ENCODE measurements at regions not wholly inside any gene's neighbourhood (a gene's known extent, or its start where the extent isn't known, plus 50 kb on each side); places are given as distances from the start of the nearest gene placed in this dataset.

DNA sequence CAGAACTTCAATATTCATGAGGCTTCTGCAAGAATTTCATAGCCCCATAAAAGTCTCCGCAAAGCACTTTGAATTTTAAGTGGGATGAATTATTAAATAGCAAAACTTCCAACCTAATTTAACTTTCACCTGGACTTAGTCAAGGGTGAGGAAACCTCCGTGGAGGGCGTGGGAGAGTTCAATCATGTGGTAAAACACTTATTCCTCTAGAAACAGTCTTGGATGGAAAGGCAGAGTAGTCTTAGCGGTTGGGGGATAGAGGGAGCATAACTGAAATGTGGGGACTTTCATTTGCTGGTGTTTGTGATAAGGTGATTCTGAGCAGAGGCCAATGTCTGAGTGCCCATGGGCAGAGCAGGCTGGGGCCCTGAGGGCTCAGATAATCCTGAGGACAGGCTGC lies 241.9 kb downstream of the IRX1 start:
- H3K79me2 ChIP-seq (ENCODE audit: insufficient read depth, low read depth, low read length), result no peaks in the 10 kb centered on the region
- ChIA-PET POLR2A (interaction anchor here (0.6 kb wide), 1 partner anchor 39 kb away, joined by 3 read pairs; no protein-coding TSS in a partner anchor), CTCF (ENCODE audit: unreplicated experiment) (no interaction called here)
- intact Hi-C loops (cut with micrococcal nuclease; ENCODE audit: unreplicated experiment), result no loop called here
- no TSS peak for BruUV-seq (replicated peaks)
- TF ChIP-seq, protein P1, sequence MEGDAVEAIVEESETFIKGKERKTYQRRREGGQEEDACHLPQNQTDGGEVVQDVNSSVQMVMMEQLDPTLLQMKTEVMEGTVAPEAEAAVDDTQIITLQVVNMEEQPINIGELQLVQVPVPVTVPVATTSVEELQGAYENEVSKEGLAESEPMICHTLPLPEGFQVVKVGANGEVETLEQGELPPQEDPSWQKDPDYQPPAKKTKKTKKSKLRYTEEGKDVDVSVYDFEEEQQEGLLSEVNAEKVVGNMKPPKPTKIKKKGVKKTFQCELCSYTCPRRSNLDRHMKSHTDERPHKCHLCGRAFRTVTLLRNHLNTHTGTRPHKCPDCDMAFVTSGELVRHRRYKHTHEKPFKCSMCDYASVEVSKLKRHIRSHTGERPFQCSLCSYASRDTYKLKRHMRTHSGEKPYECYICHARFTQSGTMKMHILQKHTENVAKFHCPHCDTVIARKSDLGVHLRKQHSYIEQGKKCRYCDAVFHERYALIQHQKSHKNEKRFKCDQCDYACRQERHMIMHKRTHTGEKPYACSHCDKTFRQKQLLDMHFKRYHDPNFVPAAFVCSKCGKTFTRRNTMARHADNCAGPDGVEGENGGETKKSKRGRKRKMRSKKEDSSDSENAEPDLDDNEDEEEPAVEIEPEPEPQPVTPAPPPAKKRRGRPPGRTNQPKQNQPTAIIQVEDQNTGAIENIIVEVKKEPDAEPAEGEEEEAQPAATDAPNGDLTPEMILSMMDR (conservative IDR thresholded peaks at IDR 0.05; ENCODE audit: low read length), result no peak
- no peak for TF ChIP-seq EZH2phosphoT487 (IDR thresholded peaks at IDR 0.05; ENCODE audit: borderline replicate concordance, low read depth, low read length)
- no peak overlapping the region for H2AFZ ChIP-seq (ENCODE audit: low read length)
- no peak overlapping the region for H3K27ac ChIP-seq (ENCODE audit: low read depth, low read length, poor library complexity, severe bottlenecking)
- H3K36me3 ChIP-seq (ENCODE audit: insufficient read depth, low read length), result no peaks in the 10 kb centered on the region
- H3K9me3 ChIP-seq (ENCODE audit: low read length), result no peaks in the 10 kb centered on the region
- no peaks in the 10 kb centered on the region for H4K20me1 ChIP-seq (ENCODE audit: insufficient read depth, low read length)
- no peaks in the 10 kb centered on the region for H3K9me2 ChIP-seq (ENCODE audit: insufficient read depth, low read length)
- no peak overlapping the region for H3K4me3 ChIP-seq (ENCODE audit: low read depth, low read length, poor library complexity, severe bottlenecking)
- DNase-seq (ENCODE audit: low spot score), result no peak
- H3K4me1 ChIP-seq (ENCODE audit: insufficient read depth, low read length, poor library complexity, severe bottlenecking), result no peaks in the 10 kb centered on the region
- H3K4me2 ChIP-seq (ENCODE audit: low read length), result no peak overlapping the region

DNA sequence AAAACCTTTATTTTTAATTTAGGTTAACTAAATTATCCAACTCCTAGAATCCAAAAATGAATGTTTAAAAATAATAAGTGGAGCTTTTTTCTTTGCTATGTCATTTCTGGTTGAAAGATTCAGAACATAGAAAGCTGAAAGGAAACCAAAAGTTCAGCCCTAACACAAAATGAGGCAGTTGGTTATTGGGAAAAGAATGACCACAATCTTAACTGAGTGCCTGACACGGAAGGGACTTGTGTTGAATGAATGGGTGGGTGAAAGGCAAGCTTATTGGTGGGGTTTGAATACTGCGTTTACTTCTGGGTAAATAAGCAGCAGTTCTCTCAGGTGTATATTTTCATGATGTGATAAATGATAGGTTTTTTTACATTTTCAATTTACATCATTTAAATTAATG lies 243.5 kb downstream of the IRX1 start:
- intact Hi-C loops (cut with micrococcal nuclease; ENCODE audit: unreplicated experiment), result no loop called here
- H3K4me2 ChIP-seq (ENCODE audit: low read length), result no peak overlapping the region

DNA sequence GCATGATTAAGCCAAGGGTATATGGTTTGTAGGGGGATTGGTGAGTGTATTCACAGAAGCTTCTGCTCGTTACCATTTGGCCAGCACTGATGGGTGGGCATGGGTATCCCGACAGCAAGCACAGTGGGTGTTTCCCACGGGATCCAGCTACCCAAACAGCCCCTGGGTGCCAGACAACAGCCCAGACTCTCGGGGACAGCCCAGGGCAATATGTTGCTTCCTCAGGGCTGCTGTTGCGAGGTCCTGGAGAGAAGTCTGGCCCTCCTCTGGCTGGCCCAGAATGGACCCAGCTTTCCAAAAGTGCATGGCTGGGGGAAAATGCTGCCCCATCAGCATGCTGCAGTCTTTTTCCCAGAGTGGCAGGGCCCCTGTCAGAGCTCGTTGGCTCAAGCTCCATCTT lies 247.0 kb downstream of the IRX1 start:
- H3K36me3 ChIP-seq (ENCODE audit: insufficient read depth, low read length), result no peaks in the 10 kb centered on the region
- CTCF ChIA-PET (ENCODE audit: unreplicated experiment), result no interaction called here
- no peak overlapping the region for H3K27ac ChIP-seq (ENCODE audit: low read depth, low read length, poor library complexity, severe bottlenecking)
- H3K4me3 ChIP-seq (ENCODE audit: low read depth, low read length, poor library complexity, severe bottlenecking), result no peak overlapping the region
- no peak overlapping the region for H3K4me2 ChIP-seq (ENCODE audit: low read length)
- no TSS peak for BruUV-seq (replicated peaks)
- DNase-seq (ENCODE audit: low spot score), result no peak
- no peaks in the 10 kb centered on the region for H3K9me2 ChIP-seq (ENCODE audit: insufficient read depth, low read length)
- no peaks in the 10 kb centered on the region for H3K9me3 ChIP-seq (ENCODE audit: low read length)
- no peaks in the 10 kb centered on the region for H3K79me2 ChIP-seq (ENCODE audit: insufficient read depth, low read depth, low read length)
- no peaks in the 10 kb centered on the region for H4K20me1 ChIP-seq (ENCODE audit: insufficient read depth, low read length)
- no peak overlapping the region for H2AFZ ChIP-seq (ENCODE audit: low read length)
- POLR2A ChIA-PET, result no interaction called here
- intact Hi-C loops (cut with micrococcal nuclease; ENCODE audit: unreplicated experiment), result no loop called here
- H3K4me1 ChIP-seq (ENCODE audit: insufficient read depth, low read length, poor library complexity, severe bottlenecking), result no peaks in the 10 kb centered on the region
- TF ChIP-seq, protein P1 (conservative IDR thresholded peaks at IDR 0.05; ENCODE audit: low read length), result no peak
- TF ChIP-seq EZH2phosphoT487 (IDR thresholded peaks at IDR 0.05; ENCODE audit: borderline replicate concordance, low read depth, low read length), result no peak

More for the DNA sequence above, 243.5 kb downstream of the IRX1 start:
- Histone ChIP-seq H3K9me2 (ENCODE audit: insufficient read depth, low read length) (no peaks in the 10 kb centered on the region), H3K4me3 (ENCODE audit: low read depth, low read length, poor library complexity, severe bottlenecking) (no peak overlapping the region), H3K9me3 (ENCODE audit: low read length) (no peaks in the 10 kb centered on the region), H3K27ac (ENCODE audit: low read depth, low read length, poor library complexity, severe bottlenecking) (no peak overlapping the region), H3K79me2 (ENCODE audit: insufficient read depth, low read depth, low read length) (no peaks in the 10 kb centered on the region), H4K20me1 (ENCODE audit: insufficient read depth, low read length) (no peaks in the 10 kb centered on the region), H3K36me3 (ENCODE audit: insufficient read depth, low read length) (no peaks in the 10 kb centered on the region), H2AFZ (ENCODE audit: low read length) (no peak overlapping the region), H3K4me1 (ENCODE audit: insufficient read depth, low read length, poor library complexity, severe bottlenecking) (no peaks in the 10 kb centered on the region)
- POLR2A ChIA-PET, result interaction anchor here (0.7 kb wide), 1 partner anchor 61 kb away, joined by 3 read pairs; no protein-coding TSS in a partner anchor
- CTCF ChIA-PET (ENCODE audit: unreplicated experiment), result no interaction called here
- no peak for TF ChIP-seq EZH2phosphoT487 (IDR thresholded peaks at IDR 0.05; ENCODE audit: borderline replicate concordance, low read depth, low read length)
- TF ChIP-seq, protein P1 (conservative IDR thresholded peaks at IDR 0.05; ENCODE audit: low read length), result no peak
- no TSS peak for BruUV-seq (replicated peaks)
- no peak for DNase-seq (ENCODE audit: low spot score)

Data from OCI-LY7 (cell line).